ENCODE measurements at regions not wholly inside any gene's neighbourhood (a gene's known extent, or its start where the extent isn't known, plus 50 kb on each side); places are given as distances from the start of the nearest gene placed in this dataset.

GRCh38 chr12:88716240-88716639, 136.0 kb upstream of the KITLG start:
- no peak for TF ChIP-seq CTCF (conservative IDR thresholded peaks at IDR 0.05 in 1 of 2, IDR thresholded peaks at IDR 0.05 in 1 of 2; ENCODE audit: extremely low read depth in 1 of 2, insufficient read depth in 1 of 2, low read depth in 1 of 2, low read length in 2 of 2)
- no peak for TF ChIP-seq EZH2 (IDR thresholded peaks at IDR 0.05; ENCODE audit: borderline replicate concordance, low read length)

All from mammary epithelial cell (primary cell).